ENCODE measurements at regions not wholly inside any gene's neighbourhood (a gene's known extent, or its start where the extent isn't known, plus 50 kb on each side); places are given as distances from the start of the nearest gene placed in this dataset.

- TF ChIP-seq REST (IDR thresholded peaks at IDR 0.05; ENCODE audit: low read depth), result no peak
These were observed 89.4 kb upstream of the DIO3 start (continued) for GRCh38 chr14:101471723-101472517.

GRCh38 chr14:101472518-101472849, 88.8 kb upstream of the DIO3 start:
- Histone ChIP-seq H3K79me2 (ENCODE audit: insufficient read depth, low read length) (no peaks in the 10 kb centered on the region), H3K36me3 (ENCODE audit: control insufficient read depth in 1 of 2, insufficient read depth in 2 of 2, low read length in 2 of 2) (no peaks in the 10 kb centered on the region), H2AFZ (ENCODE audit: low read depth, low read length, poor library complexity, severe bottlenecking) (no peak overlapping the region), H3K4me3 (replicated peaks in 1 of 2; ENCODE audit: low read depth in 1 of 2, low read length in 2 of 2) (no peak overlapping the region), H4K20me1 (ENCODE audit: insufficient read depth) (no peaks in the 10 kb centered on the region), H3K4me1 (ENCODE audit: control insufficient read depth in 1 of 2, insufficient read depth in 2 of 2, low read length in 2 of 2) (peaks cover 19 to 22% of the 10 kb centered on the region in 2 experiments), H3K9ac (ENCODE audit: low read length) (no peak overlapping the region), H3K27me3 (ENCODE audit: insufficient read depth, low read length) (no peaks in the 10 kb centered on the region), H3K9me3 (ENCODE audit: control insufficient read depth in 1 of 2, insufficient read depth in 1 of 2, low read depth in 1 of 2, low read length in 2 of 2) (no peaks in the 10 kb centered on the region), H3K4me2 (ENCODE audit: low read length) (no peak overlapping the region), H3K9me2 (ENCODE audit: insufficient read depth) (no peaks in the 10 kb centered on the region), H3K27ac (ENCODE audit: low read depth, low read length) (no peak overlapping the region)
- CTCF ChIA-PET, result no interaction called here
- DNase-seq (ENCODE audit: low read depth, low spot score) (no peak), ATAC-seq (no peak)
- intact Hi-C loops (cut with micrococcal nuclease), result no loop called here
- no TSS peak for BruUV-seq (replicated peaks)
- POLR2A ChIA-PET, result no interaction called here
- TF ChIP-seq ZNF274 (IDR thresholded peaks at IDR 0.05; ENCODE audit: low read depth, low read length) (no peak), ATF3 (IDR thresholded peaks at IDR 0.05) (no peak), CEBPB (IDR thresholded peaks at IDR 0.05; ENCODE audit: low read depth) (no peak), JUND (IDR thresholded peaks at IDR 0.05) (no peak), ELF1 (IDR thresholded peaks at IDR 0.05; ENCODE audit: borderline replicate concordance, low read depth) (no peak), MAX (IDR thresholded peaks at IDR 0.05) (no peak), EZH2phosphoT487 (IDR thresholded peaks at IDR 0.05; ENCODE audit: borderline replicate concordance) (no peak), REST (IDR thresholded peaks at IDR 0.05; ENCODE audit: low read depth) (no peak), CBX3 (IDR thresholded peaks at IDR 0.05; ENCODE audit: low read depth) (no peak), FOSL1 (IDR thresholded peaks at IDR 0.05; ENCODE audit: low read depth) (no peak)
- RAD21 ChIA-PET (ENCODE audit: low non-redundant PET in 1 of 2, low total read pairs in 2 of 2, uncharacterized antibody in 2 of 2, unreplicated experiment in 2 of 2), result no interaction called here
